Left lung (tissue), 4 donors: ENCODE measurements at regions not wholly inside any gene's neighbourhood (a gene's known extent, or its start where the extent isn't known, plus 50 kb on each side); places are given as distances from the start of the nearest gene placed in this dataset.

Experiments used
- ATAC-seq: fragments of 200-7000 bp; cut with Tn5 transposase; one replicate; pipeline ENCODE4 v1.9.1; 2020; ENCODE audit warnings: moderate library complexity
- DNase-seq, 4 donors: peaks; one replicate each; pipeline ENCODE4 v3.0.0-alpha.2; 2013 to 2020
- H3K27ac ChIP-seq, 2 donors: fragments of 200-600 bp; sonication (generic) in 1 of 2; one replicate each; pipeline versions ENCODE4 v1.5.0 to v1.8.0; 2020 to 2021
- H3K27me3 ChIP-seq, 2 donors: fragments of 200-600 bp; sonication (generic) in 1 of 2; one replicate each; pipeline versions ENCODE4 v1.5.0 to v1.8.0; 2020 to 2021
- H3K36me3 ChIP-seq, 2 donors: fragments of 200-600 bp; sonication (generic) in 1 of 2; one replicate each; pipeline versions ENCODE4 v1.5.0 to v1.8.0; 2020 to 2021
- H3K4me1 ChIP-seq, 2 donors: fragments of 200-600 bp; one replicate each; pipeline ENCODE4 v1.8.0; 2021
- H3K4me3 ChIP-seq, 2 donors: fragments of 200-600 bp; sonication (generic) in 1 of 2; one replicate each; pipeline versions ENCODE4 v1.5.0 to v1.8.0; 2020 to 2021; ENCODE audit warnings: mild to moderate bottlenecking in 1 of 2
- H3K9me3 ChIP-seq, 2 donors: fragments of 200-600 bp; sonication (generic) in 1 of 2; one replicate each; pipeline versions ENCODE4 v1.5.0 to v1.8.0; 2020 to 2021
- CTCF ChIP-seq, 2 donors: fragments of 200-600 bp; sonication (generic) in 1 of 2; IDR thresholded peaks; one replicate each; pipeline versions ENCODE4 v1.5.0 to v1.8.0; 2021; ENCODE audit warnings: antibody characterized with exemption in 2 of 2
- intact Hi-C, 2 donors: fragments of 100-400 bp; cut with DNase I; formaldehyde crosslinking; loops; one replicate each; pipeline versions ENCODE4 v1.11.2 to v1.14.2; 2022
- donor health status: DM: no; HTN: yes; CAD: no.
- donor health status: DM: no; HTN: no; CAD: no.

DNA sequence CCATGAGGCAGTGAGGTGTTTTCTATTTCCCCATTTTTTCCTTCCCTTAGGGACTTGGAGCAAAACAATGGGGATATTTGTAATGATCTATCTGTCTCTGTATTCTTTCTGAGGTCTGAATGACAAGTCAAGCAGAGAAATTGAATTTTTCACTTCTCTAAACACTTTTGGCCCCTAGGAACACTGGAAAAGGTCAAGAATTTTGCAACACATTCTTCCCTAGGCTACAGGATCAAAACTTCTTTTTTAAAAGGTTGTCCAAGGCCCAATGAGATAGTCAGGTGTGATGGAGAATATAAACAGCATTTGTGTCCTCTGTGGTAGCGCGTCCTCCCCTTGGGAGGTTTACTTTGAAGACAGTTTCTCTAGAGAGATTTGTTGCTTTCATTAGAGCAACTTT, 620.5 kb downstream of the TLR4 start:
- no peak for TF ChIP-seq CTCF (IDR thresholded peaks at IDR 0.05)
- DNase-seq (no peak), ATAC-seq (no peak)
- intact Hi-C loops = no loop called here
- no peaks in the 10 kb centered on the region for H3K4me1 ChIP-seq
- no peak overlapping the region for H3K4me3 ChIP-seq
- H3K27me3 ChIP-seq = no peaks in the 10 kb centered on the region
- no peaks in the 10 kb centered on the region for H3K9me3 ChIP-seq
- no peaks in the 10 kb centered on the region for H3K36me3 ChIP-seq
- no peak overlapping the region for H3K27ac ChIP-seq

DNA sequence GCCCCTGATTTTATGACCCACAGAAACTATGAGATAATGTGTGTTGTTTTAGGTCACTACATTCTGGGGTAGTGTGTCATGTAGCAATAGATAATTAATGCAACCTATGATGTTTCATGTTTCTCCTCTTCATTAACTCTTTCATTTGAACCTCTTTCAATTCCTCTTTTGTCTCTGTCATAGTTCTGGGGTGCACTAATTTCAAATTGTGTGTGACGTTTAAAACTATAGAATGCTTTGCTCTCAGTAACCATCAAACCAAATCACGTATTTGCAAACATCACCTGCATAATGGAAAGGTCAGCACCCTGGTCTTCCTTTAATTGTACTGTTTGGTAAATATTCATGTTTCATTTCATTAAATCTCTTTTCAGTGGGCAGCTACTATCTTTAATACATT, 621.6 kb downstream of the TLR4 start:
- Histone ChIP-seq H3K27me3 (no peaks in the 10 kb centered on the region), H3K27ac (no peak overlapping the region), H3K4me1 (no peaks in the 10 kb centered on the region), H3K36me3 (no peaks in the 10 kb centered on the region), H3K4me3 (no peak overlapping the region), H3K9me3 (no peaks in the 10 kb centered on the region)
- no peak for ATAC-seq
- TF ChIP-seq CTCF (IDR thresholded peaks at IDR 0.05) = no peak
- DNase-seq = no peak
- intact Hi-C loops = no loop called here

- no peak overlapping the region for H3K4me3 ChIP-seq
- TF ChIP-seq CTCF (IDR thresholded peaks at IDR 0.05) = no peak
- H3K4me1 ChIP-seq = no peaks in the 10 kb centered on the region
- ATAC-seq (no peak), DNase-seq (no peak)
- no peaks in the 10 kb centered on the region for H3K36me3 ChIP-seq
- no peak overlapping the region for H3K27ac ChIP-seq
- intact Hi-C loops = no loop called here
- no peaks in the 10 kb centered on the region for H3K27me3 ChIP-seq
- H3K9me3 ChIP-seq = no peaks in the 10 kb centered on the region
Measured at GRCh38 chr9:118326326-118326725, 622.1 kb downstream of the TLR4 start.

DNA sequence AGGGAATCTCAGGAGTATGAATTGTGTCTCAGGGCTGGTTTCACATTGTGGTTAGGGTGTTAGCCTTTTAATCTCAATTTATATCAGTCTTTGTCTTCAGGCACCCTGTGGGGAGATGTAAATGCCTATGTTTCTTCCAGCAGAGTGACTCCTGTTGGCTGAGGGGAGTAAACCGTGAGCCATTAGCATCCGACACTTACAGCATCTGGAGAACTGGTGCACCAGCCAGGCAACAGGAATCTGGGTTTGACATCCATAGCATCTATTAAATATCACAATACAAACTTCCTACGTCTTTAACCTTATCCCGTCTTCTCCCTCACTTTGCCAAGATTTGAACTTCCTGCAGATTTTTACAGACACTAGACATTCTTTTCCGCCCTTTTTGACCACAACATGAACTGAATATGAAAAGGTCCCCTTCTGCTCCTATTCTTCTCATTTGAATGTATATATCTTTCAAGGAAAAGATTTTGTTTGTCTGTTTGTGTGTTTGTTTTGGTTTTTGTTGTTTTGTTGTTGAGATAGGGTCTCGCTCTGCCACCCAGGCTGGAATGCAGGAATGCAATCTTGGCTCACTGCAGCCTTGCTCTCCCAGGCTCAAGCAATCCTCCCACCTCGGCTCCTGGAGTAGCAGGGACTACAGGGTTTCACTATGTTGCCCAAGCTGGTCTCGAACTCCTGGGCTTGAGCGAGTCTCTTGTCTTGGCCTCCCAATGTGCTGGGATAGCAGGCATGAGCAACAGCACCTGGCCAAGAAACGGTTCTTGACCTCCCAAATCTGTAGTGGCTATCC, 626.2 kb downstream of the TLR4 start:
- H3K4me3 ChIP-seq = no peak overlapping the region
- DNase-seq = no peak
- intact Hi-C loops = no loop called here

DNA sequence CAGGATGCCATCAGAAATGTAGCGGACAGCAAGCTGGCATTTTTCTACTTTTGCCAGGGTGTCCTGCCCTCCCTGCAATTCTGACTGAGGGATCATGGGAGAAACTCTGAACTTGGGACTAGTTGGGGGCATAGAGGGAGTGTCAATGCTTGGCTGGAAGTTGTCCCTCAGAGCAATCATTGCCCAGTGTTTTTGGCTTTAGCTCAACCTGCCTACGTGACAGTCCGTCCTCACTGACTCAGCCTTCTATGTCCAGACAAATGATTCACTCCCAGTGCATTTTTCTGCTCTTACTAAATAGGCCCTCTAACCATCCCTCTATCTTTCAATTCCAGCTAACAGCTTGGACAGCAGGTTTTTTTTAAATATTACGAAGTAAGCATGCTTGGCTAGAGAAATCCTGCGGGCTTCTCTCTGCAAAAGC, 627.4 kb downstream of the TLR4 start:
- H3K9me3 ChIP-seq = no peaks in the 10 kb centered on the region
- DNase-seq = no peak
- H3K4me3 ChIP-seq = no peak overlapping the region
- peak; percentile 30 for ATAC-seq
- H3K4me1 ChIP-seq = no peaks in the 10 kb centered on the region
- no peaks in the 10 kb centered on the region for H3K27me3 ChIP-seq
- no peak overlapping the region for H3K27ac ChIP-seq
- H3K36me3 ChIP-seq = no peaks in the 10 kb centered on the region
- TF ChIP-seq CTCF (IDR thresholded peaks at IDR 0.05) = no peak
- intact Hi-C loops = no loop called here

More for the DNA sequence above, 626.2 kb downstream of the TLR4 start:
- H3K4me1 ChIP-seq = no peaks in the 10 kb centered on the region
- TF ChIP-seq CTCF (IDR thresholded peaks at IDR 0.05) = no peak
- no peak for ATAC-seq
- no peak overlapping the region for H3K27ac ChIP-seq
- no peaks in the 10 kb centered on the region for H3K36me3 ChIP-seq
- H3K9me3 ChIP-seq = no peaks in the 10 kb centered on the region
- no peaks in the 10 kb centered on the region for H3K27me3 ChIP-seq
